Astrocyte of the spinal cord (primary cell): ENCODE measurements at regions not wholly inside any gene's neighbourhood (a gene's known extent, or its start where the extent isn't known, plus 50 kb on each side); places are given as distances from the start of the nearest gene placed in this dataset.
"Not testable (repeated sequence)": the region's sequence is repeated elsewhere in the genome, so short reads cannot be mapped to it uniquely, and the experiment has no call there.

Experiments used
- DNase-seq: peaks from one replicate; pipeline ENCODE4 v3.0.0; 2011; ENCODE audit warnings: low read depth, low spot score
- H3K4me3 ChIP-seq: 2 replicates; pipeline ENCODE4 v1.5.1; 2011; ENCODE audit warnings: low read depth, mild to moderate bottlenecking, low read length, moderate library complexity
- CTCF ChIP-seq: IDR thresholded peaks from 2 replicates; pipeline ENCODE4 v1.5.1; 2012; ENCODE audit warnings: low read depth, mild to moderate bottlenecking, low read length, inconsistent platforms
- in situ Hi-C: cut with HindIII; loops from 2 replicates; pipeline ENCODE4 v1.10.0; 2017; ENCODE audit warnings: low sequenced_read_pairs

- DNase-seq: no peak
- in situ Hi-C loops: no loop called here
- no peak for TF ChIP-seq CTCF
- H3K4me3 ChIP-seq: no peak overlapping the region
Observed at GRCh38 chr4:160406263-160406825, 1303.5 kb downstream of the RAPGEF2 start.

DNA sequence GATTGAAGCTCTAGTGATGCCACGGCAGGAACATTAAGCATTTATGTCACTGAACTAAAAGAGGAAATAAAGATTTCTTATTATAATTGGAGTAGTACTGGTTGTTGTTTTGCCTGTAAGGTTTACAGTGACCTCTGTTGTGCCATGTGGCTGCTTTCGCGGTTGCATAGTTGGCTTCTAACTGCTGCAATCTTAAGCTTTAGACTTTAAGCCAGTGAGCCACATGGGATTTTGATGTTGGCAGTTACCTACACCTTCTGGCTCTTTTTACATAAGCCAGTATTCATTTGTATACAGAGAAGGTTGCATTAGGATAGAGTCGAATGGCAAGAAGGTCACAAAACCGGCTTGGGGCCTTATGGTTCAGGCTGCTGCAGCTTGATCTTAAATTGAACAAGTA is 1311.6 kb downstream of the RAPGEF2 start:
- in situ Hi-C loops: no loop called here
- no peak for DNase-seq
- no peak for TF ChIP-seq CTCF
- H3K4me3 ChIP-seq: no peak overlapping the region

DNA sequence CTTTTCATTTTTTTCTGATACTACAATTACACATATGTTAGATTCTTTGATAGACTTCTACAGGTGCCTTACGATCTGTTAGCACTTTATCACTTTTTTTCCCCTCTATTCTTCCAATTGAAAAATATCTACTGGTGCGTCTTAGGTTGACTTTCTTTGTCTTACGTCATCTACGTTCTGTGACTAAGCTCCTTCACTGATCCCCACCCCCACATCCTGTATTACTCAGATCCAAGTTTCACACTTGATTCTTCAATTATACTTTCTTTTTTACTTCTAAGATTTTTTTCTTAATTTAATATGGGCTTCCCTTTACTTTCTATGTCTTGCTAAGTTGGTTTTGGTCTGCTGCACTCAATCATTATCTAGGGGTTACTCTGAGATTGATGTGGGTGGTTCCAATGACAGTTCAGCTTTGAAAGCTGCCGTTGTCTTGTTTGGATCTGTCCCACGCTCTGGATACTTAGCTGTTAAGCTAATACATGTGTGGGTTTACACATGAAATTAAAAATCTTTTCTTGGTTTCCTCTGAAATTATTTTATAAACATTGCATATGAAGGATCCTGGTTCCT is 1321.1 kb downstream of the RAPGEF2 start:
- peak; percentile 59 for DNase-seq
- H3K4me3 ChIP-seq: peak overlapping the region; percentile 6
- TF ChIP-seq CTCF: no peak
- in situ Hi-C loops: no loop called here

GRCh38 chr4:160426233-160426632 is 1323.4 kb downstream of the RAPGEF2 start:
- TF ChIP-seq CTCF: no peak
- no peak overlapping the region for H3K4me3 ChIP-seq
- no peak for DNase-seq
- in situ Hi-C loops: no loop called here

- TF ChIP-seq CTCF: no peak
- in situ Hi-C loops: no loop called here
- no peak overlapping the region for H3K4me3 ChIP-seq
- DNase-seq: no peak
Observed at GRCh38 chr4:160450876-160451275, 1348.0 kb downstream of the RAPGEF2 start.

- H3K4me3 ChIP-seq, DNase-seq, in situ Hi-C loops: not testable (repeated sequence)
Observed at GRCh38 chr4:160481696-160482690, 1379.1 kb downstream of the RAPGEF2 start.
